ENCODE measurements at regions not wholly inside any gene's neighbourhood (a gene's known extent, or its start where the extent isn't known, plus 50 kb on each side); places are given as distances from the start of the nearest gene placed in this dataset.

DNA sequence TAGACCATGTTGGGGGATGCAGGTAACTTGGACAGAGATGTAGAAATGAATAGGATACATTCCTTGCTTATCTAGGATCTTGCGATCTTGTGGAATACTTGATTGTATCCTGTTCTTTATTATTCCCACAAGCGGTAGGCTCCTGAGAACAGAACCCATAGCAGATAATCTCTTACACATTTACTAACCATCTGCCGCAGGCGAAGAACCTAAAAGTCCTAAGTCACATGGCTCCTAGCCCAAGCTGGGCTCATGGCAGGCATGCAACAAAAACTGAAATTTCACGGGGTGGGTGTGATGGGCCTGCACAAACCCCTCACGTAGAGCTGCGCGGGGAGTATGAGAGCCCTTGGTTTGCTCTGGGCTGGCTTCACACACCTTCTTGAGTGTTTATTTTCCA is 177.4 kb upstream of the NECTIN1 start:
- Mint-ChIP-seq H3K27me3 (peaks cover 3% of the 10 kb centered on the region), H3K27ac (no peak overlapping the region), H3K9me3 (no peaks in the 10 kb centered on the region), H3K4me1 (no peaks in the 10 kb centered on the region), H3K36me3 (ENCODE audit: low read depth) (no peaks in the 10 kb centered on the region), H3K4me3 (no peak overlapping the region)
- POLR2A ChIA-PET = no interaction called here
- CTCF ChIA-PET = no interaction called here
- no peak for DNase-seq

DNA sequence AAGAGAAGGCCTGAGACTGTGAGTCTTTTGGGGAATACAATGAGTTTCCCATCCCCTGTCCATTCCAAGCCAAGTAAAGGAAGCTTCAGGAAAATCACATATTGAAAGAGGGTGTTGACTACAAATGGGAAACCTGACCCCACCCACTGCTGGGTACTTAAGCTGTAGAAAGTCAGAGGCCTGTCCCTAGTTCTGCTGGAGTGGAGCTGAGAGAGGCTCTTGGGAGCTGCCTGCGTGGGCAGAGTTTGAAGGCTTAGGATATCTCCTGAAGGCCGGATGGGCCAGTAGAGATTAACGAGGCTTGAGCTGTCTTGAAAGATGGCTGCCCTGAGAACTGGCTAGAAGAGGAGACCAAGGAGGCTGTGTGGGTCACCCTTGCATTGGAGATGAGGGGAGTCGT is 176.2 kb upstream of the NECTIN1 start:
- POLR2A ChIA-PET = no interaction called here
- Mint-ChIP-seq H3K9me3 (no peaks in the 10 kb centered on the region), H3K4me1 (no peaks in the 10 kb centered on the region), H3K27ac (no peak overlapping the region), H3K36me3 (ENCODE audit: low read depth) (no peaks in the 10 kb centered on the region), H3K27me3 (peaks cover 6% of the 10 kb centered on the region), H3K4me3 (no peak overlapping the region)
- DNase-seq = no peak
- CTCF ChIA-PET = no interaction called here

DNA sequence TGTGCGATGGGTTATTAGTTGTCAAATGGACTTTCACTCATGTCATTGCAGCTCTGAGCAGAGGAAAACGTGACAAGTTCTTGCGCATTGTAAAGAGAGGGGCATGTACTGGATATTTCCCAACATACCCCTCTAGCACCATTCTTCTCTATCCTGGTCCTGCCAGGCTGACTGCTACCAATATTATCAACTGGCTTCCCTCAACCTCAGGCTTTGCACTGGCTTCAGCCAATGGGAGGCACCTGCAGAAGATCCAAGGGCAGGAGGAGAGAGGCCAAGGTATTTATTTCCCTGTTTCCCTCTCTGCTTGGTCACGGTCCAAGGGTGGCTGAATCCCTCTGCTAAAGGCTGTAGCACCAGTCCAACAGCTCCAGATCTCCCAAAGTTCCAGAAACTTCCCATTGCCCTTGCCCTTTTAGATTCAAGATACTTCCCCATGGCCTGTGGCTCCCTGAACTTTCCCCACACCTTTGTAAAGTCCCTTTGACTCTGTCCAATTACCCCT is 175.6 kb upstream of the NECTIN1 start:
- peaks cover 6% of the 10 kb centered on the region for H3K27me3 Mint-ChIP-seq
- no peaks in the 10 kb centered on the region for H3K9me3 Mint-ChIP-seq
- H3K27ac Mint-ChIP-seq = no peak overlapping the region
- no peak overlapping the region for H3K4me3 Mint-ChIP-seq
- no peaks in the 10 kb centered on the region for H3K4me1 Mint-ChIP-seq
- no peak for DNase-seq
- CTCF ChIA-PET = no interaction called here
- POLR2A ChIA-PET = no interaction called here
- no peaks in the 10 kb centered on the region for H3K36me3 Mint-ChIP-seq (ENCODE audit: low read depth)

DNA sequence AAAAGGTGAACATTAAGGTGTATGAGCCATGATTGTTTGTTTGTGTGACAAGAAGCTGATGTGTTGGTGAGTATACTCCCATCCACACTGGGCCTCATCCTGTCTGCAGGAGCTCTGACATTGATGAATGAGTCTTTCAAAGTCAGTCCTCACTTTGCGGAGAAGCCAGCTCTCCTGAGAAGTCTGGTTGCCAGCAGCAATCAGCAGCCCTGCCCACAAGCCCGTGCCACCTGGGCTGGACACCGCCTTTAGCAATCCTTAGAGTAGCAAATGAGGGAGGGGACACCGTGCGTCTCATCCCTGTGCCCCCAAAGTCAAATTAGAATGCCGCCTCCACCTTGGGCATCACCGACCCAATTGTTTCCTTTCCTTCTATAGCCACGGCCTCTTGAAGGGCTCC is 174.8 kb upstream of the NECTIN1 start:
- H3K36me3 Mint-ChIP-seq (ENCODE audit: low read depth) = no peaks in the 10 kb centered on the region
- no peak for DNase-seq
- POLR2A ChIA-PET = no interaction called here
- H3K4me1 Mint-ChIP-seq = no peaks in the 10 kb centered on the region
- no peak overlapping the region for H3K27ac Mint-ChIP-seq
- CTCF ChIA-PET = interaction anchor here (1.3 kb wide), 1 partner anchor 11 kb away, joined by 3 read pairs; no protein-coding TSS in a partner anchor
- H3K4me3 Mint-ChIP-seq = no peak overlapping the region
- H3K9me3 Mint-ChIP-seq = no peaks in the 10 kb centered on the region
- H3K27me3 Mint-ChIP-seq = peaks cover 6% of the 10 kb centered on the region

DNA sequence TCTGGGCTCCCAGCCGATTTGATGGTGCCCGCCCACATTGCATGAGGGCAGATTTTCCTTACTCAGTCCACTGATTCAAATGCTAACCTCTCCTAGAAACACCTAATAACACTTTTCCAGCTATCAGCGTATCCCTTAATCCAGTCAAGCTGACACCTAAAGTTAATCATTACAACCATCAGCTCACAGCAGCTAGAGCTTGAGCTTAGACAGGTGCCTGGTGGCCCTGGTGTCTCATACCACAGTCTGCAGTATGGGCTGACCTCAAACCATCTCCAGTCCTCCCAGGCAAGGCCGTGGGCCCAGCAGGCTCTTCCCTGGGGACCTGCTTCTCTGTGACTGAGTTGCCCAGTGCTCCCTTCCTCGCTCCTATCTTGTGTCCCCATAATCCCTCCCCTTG is 174.4 kb upstream of the NECTIN1 start:
- DNase-seq = no peak
- Mint-ChIP-seq H3K27ac (no peak overlapping the region), H3K4me3 (no peak overlapping the region), H3K9me3 (no peaks in the 10 kb centered on the region), H3K27me3 (peaks cover 9% of the 10 kb centered on the region), H3K4me1 (no peaks in the 10 kb centered on the region), H3K36me3 (ENCODE audit: low read depth) (no peaks in the 10 kb centered on the region)
- ChIA-PET POLR2A (no interaction called here), CTCF (interaction anchor here (1.3 kb wide), 1 partner anchor 11 kb away, joined by 3 read pairs; no protein-coding TSS in a partner anchor)

DNA sequence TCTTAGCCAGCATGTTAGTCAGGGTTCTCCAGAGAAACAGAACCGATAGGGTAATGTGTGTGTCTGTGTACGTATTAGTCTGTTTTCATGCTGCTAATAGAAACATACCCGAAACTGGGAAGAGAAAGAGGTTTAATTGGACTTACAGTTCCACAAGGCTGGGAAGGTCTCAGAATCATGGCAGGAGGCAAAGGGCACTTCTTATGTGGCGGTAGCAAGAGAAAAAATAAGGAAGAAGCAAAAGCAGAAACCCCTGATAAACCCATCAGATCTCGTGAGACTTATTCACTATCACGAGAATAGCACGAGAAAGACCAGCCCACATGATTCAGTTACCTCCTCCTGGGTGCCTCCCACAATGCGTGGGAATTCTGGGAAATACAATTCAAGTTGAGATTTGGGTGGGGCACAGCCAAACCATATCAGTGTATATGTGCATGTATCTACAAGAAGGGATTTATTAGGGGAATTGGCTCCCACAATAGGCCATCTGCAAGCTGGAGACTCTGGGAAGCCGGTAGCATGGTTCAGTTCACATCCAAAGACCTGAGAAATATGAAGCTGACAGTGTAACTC is 173.7 kb upstream of the NECTIN1 start:
- peaks cover 6% of the 10 kb centered on the region for H3K27me3 Mint-ChIP-seq
- ChIA-PET POLR2A (no interaction called here), CTCF (interaction anchor here (1.3 kb wide), 1 partner anchor 12 kb away, joined by 3 read pairs; no protein-coding TSS in a partner anchor)
- H3K9me3 Mint-ChIP-seq = no peaks in the 10 kb centered on the region
- H3K4me3 Mint-ChIP-seq = no peak overlapping the region
- no peaks in the 10 kb centered on the region for H3K36me3 Mint-ChIP-seq (ENCODE audit: low read depth)
- H3K27ac Mint-ChIP-seq = no peak overlapping the region
- H3K4me1 Mint-ChIP-seq = no peaks in the 10 kb centered on the region
- DNase-seq = no peak

DNA sequence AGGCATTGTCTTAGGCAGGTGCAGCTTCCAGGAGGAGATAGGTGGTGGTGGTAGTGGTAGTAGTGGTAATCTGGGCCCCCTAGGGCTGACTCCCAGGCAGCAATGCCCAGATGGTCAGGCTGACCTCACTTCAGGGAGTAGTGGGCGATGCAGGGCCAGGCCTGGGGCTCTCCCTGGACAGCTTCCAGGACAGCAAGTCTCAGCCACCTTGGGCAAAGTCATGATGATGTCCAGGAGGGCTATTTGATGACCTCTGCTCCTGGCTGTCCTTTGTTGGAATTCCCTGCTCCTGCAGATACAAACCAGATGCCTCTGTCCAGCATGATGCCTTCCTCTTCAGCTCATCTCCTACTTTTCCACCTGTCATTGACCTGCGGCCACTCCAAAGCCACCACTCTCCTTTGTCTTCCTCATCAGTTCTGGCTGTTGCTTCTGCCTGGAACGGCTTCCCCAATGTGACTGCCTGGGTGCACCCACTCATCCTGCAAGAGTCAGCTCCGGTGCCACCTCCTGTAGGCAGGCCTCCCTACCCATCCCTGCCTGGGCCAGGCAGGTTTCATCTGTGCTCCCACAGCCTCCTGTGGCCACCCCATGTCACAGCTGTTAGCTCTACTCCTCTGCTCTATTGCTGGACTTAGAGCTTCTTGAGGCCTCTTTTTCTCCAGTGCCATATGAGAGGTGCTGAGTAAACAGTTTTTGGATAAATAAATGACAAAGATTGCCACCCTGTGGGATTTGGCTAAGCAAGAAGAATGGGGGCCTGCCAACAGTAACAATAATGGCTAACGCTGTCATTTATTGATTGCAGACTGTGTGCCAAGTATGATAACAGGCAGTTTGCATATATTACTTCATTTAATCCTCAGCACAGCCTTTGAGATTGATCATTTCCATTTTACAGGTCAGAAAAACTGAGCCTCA is 172.9 kb upstream of the NECTIN1 start:
- CTCF ChIA-PET = no interaction called here

DNA sequence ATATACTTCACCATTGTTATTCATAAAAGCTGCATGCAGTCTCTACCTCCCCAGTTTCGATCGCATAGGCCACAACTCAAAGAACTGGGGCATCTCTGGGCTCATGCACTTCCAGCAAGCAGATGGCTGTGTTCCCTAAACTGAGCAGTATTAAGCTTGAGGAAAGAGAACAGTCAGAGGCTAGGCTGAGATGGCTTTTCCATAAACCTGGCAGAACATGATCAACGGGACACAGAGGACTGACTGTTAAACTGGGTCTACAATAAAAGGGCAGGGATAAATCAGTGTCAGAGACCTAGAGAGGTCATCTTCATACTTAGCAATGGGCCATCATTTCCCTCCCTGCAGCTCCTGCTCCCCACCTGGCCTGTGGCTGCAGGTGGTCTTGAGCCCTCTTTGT is 171.0 kb upstream of the NECTIN1 start:
- no peaks in the 10 kb centered on the region for H3K9me3 Mint-ChIP-seq
- POLR2A ChIA-PET = no interaction called here
- peaks cover 4% of the 10 kb centered on the region for H3K4me1 Mint-ChIP-seq
- no peaks in the 10 kb centered on the region for H3K36me3 Mint-ChIP-seq (ENCODE audit: low read depth)
- CTCF ChIA-PET = no interaction called here
- no peak overlapping the region for H3K4me3 Mint-ChIP-seq
- no peak overlapping the region for H3K27ac Mint-ChIP-seq
- H3K27me3 Mint-ChIP-seq = peaks cover 12% of the 10 kb centered on the region
- no peak for DNase-seq

More for the DNA sequence above, 172.9 kb upstream of the NECTIN1 start:
- Mint-ChIP-seq H3K9me3 (no peaks in the 10 kb centered on the region), H3K4me1 (no peaks in the 10 kb centered on the region), H3K27me3 (peaks cover 8% of the 10 kb centered on the region), H3K4me3 (no peak overlapping the region), H3K36me3 (ENCODE audit: low read depth) (no peaks in the 10 kb centered on the region), H3K27ac (no peak overlapping the region)
- no peak for DNase-seq
- POLR2A ChIA-PET = no interaction called here

DNA sequence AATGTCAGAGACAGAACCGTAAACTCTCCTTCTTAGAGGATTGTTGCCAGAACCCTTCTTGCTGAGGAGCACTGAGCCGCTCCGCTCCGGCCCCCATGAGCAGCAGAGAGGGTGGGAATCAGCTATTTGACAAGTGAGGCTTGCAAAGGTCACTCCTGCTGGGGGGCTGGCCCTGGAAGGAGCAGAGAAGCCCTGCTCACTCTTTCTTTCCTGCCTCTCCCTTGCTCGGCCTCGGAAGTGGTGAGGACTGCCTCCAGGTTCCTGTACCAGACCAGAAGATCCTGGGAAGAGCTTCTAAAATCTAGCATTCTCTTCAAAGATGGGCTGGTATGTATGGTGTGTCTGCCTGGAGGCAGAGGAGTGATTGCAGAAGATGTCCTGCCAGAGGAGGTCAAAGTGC is 168.6 kb upstream of the NECTIN1 start:
- Mint-ChIP-seq H3K4me3 (no peak overlapping the region), H3K4me1 (peaks cover 4% of the 10 kb centered on the region), H3K36me3 (ENCODE audit: low read depth) (no peaks in the 10 kb centered on the region), H3K27me3 (peaks cover 12% of the 10 kb centered on the region), H3K9me3 (no peaks in the 10 kb centered on the region), H3K27ac (no peak overlapping the region)
- CTCF ChIA-PET = no interaction called here
- POLR2A ChIA-PET = no interaction called here
- no peak for DNase-seq

DNA sequence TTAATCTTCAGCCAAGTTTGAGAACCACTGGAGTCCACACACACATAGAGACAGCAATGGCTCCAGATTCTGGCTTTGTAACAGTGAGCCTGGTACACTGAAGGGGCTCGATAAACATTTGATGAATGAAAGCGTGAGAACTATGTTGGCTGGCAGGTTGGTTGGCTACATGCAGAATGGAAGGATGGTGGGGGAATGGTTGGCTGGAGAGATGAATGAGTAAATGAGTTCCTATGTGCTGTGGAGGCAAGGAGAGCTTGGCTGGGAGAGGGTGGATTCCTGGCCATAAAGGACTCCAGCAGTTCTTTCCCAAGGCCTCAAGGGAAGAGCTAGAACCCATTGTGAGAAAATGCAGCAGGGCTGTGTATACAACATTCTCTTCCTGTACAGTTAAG is 168.0 kb upstream of the NECTIN1 start:
- DNase-seq = no peak
- CTCF ChIA-PET = no interaction called here
- Mint-ChIP-seq H3K27ac (no peak overlapping the region), H3K27me3 (peaks cover 12% of the 10 kb centered on the region), H3K36me3 (ENCODE audit: low read depth) (no peaks in the 10 kb centered on the region), H3K9me3 (no peaks in the 10 kb centered on the region), H3K4me1 (peaks cover 4% of the 10 kb centered on the region), H3K4me3 (no peak overlapping the region)
- POLR2A ChIA-PET = no interaction called here

DNA sequence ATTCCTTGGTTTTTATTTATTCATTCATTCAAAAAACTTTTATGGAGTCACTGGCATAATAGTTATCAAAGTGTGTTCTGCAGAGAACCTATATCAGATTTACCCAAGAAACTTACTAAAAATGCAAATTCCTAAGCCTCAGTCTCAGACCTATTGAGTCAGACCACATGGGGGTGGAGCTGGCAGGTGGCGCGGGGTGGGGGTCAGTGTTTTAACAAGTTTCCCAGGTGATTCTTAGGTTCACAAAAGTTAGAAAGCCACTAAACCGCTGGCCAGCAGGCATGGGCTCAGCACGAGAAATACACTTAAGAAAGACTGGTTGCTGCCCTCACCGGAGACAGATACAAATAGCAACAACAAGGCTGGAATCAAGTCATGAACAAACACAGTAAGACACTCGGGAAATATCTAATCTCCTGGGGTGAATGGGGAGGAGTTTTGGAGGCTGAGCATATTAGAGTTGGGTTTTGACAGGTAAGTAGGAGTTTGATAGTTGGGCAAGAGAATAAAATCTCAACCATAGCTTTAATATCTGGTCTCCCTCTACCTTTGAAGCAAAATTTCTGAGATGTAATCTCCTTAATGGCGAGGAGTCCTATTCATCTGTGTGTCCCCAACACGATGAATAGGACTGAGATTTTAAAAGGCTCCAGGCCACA is 167.5 kb upstream of the NECTIN1 start:
- POLR2A ChIA-PET = no interaction called here
- CTCF ChIA-PET = no interaction called here
- Mint-ChIP-seq H3K27ac (no peak overlapping the region), H3K4me1 (peaks cover 4% of the 10 kb centered on the region), H3K9me3 (no peaks in the 10 kb centered on the region), H3K36me3 (ENCODE audit: low read depth) (no peaks in the 10 kb centered on the region), H3K27me3 (peaks cover 12% of the 10 kb centered on the region), H3K4me3 (no peak overlapping the region)
- DNase-seq = no peak

DNA sequence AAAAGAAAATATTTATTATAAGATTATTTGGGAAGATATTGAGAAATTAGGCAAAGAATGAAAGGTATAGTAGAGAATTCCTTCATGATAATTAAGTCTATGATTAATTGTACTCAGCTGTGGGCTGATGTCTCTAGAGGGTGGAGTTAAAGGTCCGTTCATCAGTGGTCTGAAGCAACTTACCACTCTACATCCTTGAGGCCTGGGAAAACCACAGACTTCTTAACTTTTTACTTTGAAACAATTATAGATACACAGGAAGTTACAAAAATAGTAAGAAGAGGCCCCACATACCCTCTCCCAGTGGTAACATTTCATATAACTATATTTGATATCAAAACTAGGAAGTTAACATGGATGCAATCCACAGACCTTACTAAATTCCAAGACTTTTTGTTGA is 167.0 kb upstream of the NECTIN1 start:
- Mint-ChIP-seq H3K36me3 (ENCODE audit: low read depth) (no peaks in the 10 kb centered on the region), H3K4me3 (no peak overlapping the region), H3K27ac (no peak overlapping the region), H3K27me3 (peaks cover 13% of the 10 kb centered on the region), H3K4me1 (peaks cover 4% of the 10 kb centered on the region), H3K9me3 (no peaks in the 10 kb centered on the region)
- CTCF ChIA-PET = no interaction called here
- no peak for DNase-seq
- POLR2A ChIA-PET = no interaction called here

DNA sequence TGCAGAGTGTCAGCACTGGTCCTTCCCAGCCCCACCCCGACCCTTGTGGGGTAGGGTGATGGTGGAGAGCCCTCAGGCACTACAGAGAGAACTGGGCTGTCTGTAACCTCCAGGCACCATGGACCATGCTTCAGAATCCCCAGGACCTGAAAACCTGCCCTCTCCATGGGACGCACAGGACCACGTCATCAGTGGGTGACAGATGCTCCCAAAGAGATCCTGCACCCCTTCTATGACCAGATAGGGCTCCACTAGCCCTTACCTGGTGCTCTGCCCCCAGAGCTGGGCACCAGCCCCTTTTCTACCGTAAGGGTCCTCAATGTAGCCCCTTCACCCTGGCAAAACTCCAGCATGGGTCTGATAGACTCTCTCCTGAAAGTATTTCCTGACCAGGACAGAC is 165.9 kb upstream of the NECTIN1 start:
- H3K4me3 Mint-ChIP-seq = no peak overlapping the region
- H3K4me1 Mint-ChIP-seq = peaks cover 4% of the 10 kb centered on the region
- H3K27ac Mint-ChIP-seq = no peak overlapping the region
- POLR2A ChIA-PET = no interaction called here
- no peaks in the 10 kb centered on the region for H3K36me3 Mint-ChIP-seq (ENCODE audit: low read depth)
- H3K9me3 Mint-ChIP-seq = no peaks in the 10 kb centered on the region
- peaks cover 13% of the 10 kb centered on the region for H3K27me3 Mint-ChIP-seq
- CTCF ChIA-PET = interaction anchor here (0.5 kb wide), 1 partner anchor 1445 kb away, joined by 3 read pairs; no protein-coding TSS in a partner anchor
- no peak for DNase-seq
